ENCODE measurements at regions not wholly inside any gene's neighbourhood (a gene's known extent, or its start where the extent isn't known, plus 50 kb on each side); places are given as distances from the start of the nearest gene placed in this dataset.

- Mint-ChIP-seq H3K27me3 (no peaks in the 10 kb centered on the region), H3K36me3 (no peaks in the 10 kb centered on the region), H3K27ac (no peak overlapping the region), H3K4me3 (no peak overlapping the region), H3K9me3 (peaks cover 0 to 3% of the 10 kb centered on the region in 2 donors), H3K4me1 (no peaks in the 10 kb centered on the region)
- ATAC-seq (replicated peaks), result no peak
- DNase-seq, result no peak
Observed at GRCh38 chr16:60510941-60511340, 1525.3 kb downstream of the CDH8 start.

- H3K36me3 Mint-ChIP-seq, result no peaks in the 10 kb centered on the region
- H3K27ac Mint-ChIP-seq, result no peak overlapping the region
- H3K9me3 Mint-ChIP-seq, result peaks cover 0 to 3% of the 10 kb centered on the region in 2 donors
- H3K4me3 Mint-ChIP-seq, result no peak overlapping the region
- ATAC-seq (replicated peaks), result no peak
- H3K4me1 Mint-ChIP-seq, result no peaks in the 10 kb centered on the region
- no peaks in the 10 kb centered on the region for H3K27me3 Mint-ChIP-seq
- DNase-seq, result no peak
Observed at GRCh38 chr16:60510208-60510607, 1526.0 kb downstream of the CDH8 start.

- no peak overlapping the region for H3K27ac Mint-ChIP-seq
- no peak overlapping the region for H3K4me3 Mint-ChIP-seq
- DNase-seq (no peak), ATAC-seq (replicated peaks) (no peak)
- H3K36me3 Mint-ChIP-seq, result no peaks in the 10 kb centered on the region
- H3K4me1 Mint-ChIP-seq, result no peaks in the 10 kb centered on the region
- no peaks in the 10 kb centered on the region for H3K27me3 Mint-ChIP-seq
- peaks cover 0 to 7% of the 10 kb centered on the region in 2 donors for H3K9me3 Mint-ChIP-seq
Observed at GRCh38 chr16:60491273-60491672, 1545.0 kb downstream of the CDH8 start.

- H3K4me3 Mint-ChIP-seq, result no peak overlapping the region
- no peak for DNase-seq
- H3K9me3 Mint-ChIP-seq, result peaks cover 0 to 7% of the 10 kb centered on the region in 2 donors
- no peak for ATAC-seq (replicated peaks)
- H3K27ac Mint-ChIP-seq, result no peak overlapping the region
- H3K4me1 Mint-ChIP-seq, result no peaks in the 10 kb centered on the region
- no peaks in the 10 kb centered on the region for H3K27me3 Mint-ChIP-seq
- no peaks in the 10 kb centered on the region for H3K36me3 Mint-ChIP-seq
Observed at GRCh38 chr16:60485872-60486489, 1550.3 kb downstream of the CDH8 start.

- Mint-ChIP-seq H3K36me3 (no peaks in the 10 kb centered on the region), H3K9me3 (peaks cover 0 to 6% of the 10 kb centered on the region in 2 donors), H3K4me1 (no peaks in the 10 kb centered on the region), H3K4me3 (no peak overlapping the region), H3K27me3 (no peaks in the 10 kb centered on the region), H3K27ac (no peak overlapping the region)
- DNase-seq (no peak), ATAC-seq (replicated peaks) (no peak)
Observed at GRCh38 chr16:60484901-60485300, 1551.3 kb downstream of the CDH8 start.

GRCh38 chr16:60481591-60481990 lies 1554.6 kb downstream of the CDH8 start:
- no peaks in the 10 kb centered on the region for H3K36me3 Mint-ChIP-seq
- H3K4me3 Mint-ChIP-seq, result no peak overlapping the region
- ATAC-seq (replicated peaks) (no peak), DNase-seq (no peak)
- no peaks in the 10 kb centered on the region for H3K27me3 Mint-ChIP-seq
- H3K4me1 Mint-ChIP-seq, result no peaks in the 10 kb centered on the region
- H3K27ac Mint-ChIP-seq, result no peak overlapping the region
- H3K9me3 Mint-ChIP-seq, result peaks cover 0 to 3% of the 10 kb centered on the region in 2 donors

- Mint-ChIP-seq H3K9me3 (peaks cover 0 to 4% of the 10 kb centered on the region in 2 donors), H3K36me3 (no peaks in the 10 kb centered on the region), H3K4me1 (no peaks in the 10 kb centered on the region), H3K4me3 (no peak overlapping the region), H3K27ac (no peak overlapping the region), H3K27me3 (no peaks in the 10 kb centered on the region)
- no peak for ATAC-seq (replicated peaks)
- no peak for DNase-seq
Observed at GRCh38 chr16:60478810-60479209, 1557.4 kb downstream of the CDH8 start.

- no peaks in the 10 kb centered on the region for H3K4me1 Mint-ChIP-seq
- no peak overlapping the region for H3K4me3 Mint-ChIP-seq
- ATAC-seq (replicated peaks) (no peak), DNase-seq (no peak)
- H3K9me3 Mint-ChIP-seq, result peaks cover 7 to 8% of the 10 kb centered on the region in 2 donors
- no peaks in the 10 kb centered on the region for H3K36me3 Mint-ChIP-seq
- H3K27me3 Mint-ChIP-seq, result no peaks in the 10 kb centered on the region
- H3K27ac Mint-ChIP-seq, result no peak overlapping the region
Observed at GRCh38 chr16:60463986-60464385, 1572.3 kb downstream of the CDH8 start.

GRCh38 chr16:60459463-60459862 lies 1576.8 kb downstream of the CDH8 start:
- Mint-ChIP-seq H3K4me3 (no peak overlapping the region), H3K27me3 (no peaks in the 10 kb centered on the region), H3K27ac (no peak overlapping the region), H3K4me1 (no peaks in the 10 kb centered on the region), H3K9me3 (peaks cover 4 to 5% of the 10 kb centered on the region in 2 donors), H3K36me3 (no peaks in the 10 kb centered on the region)
- ATAC-seq (replicated peaks) (no peak), DNase-seq (no peak)

GRCh38 chr16:60458255-60458654 lies 1578.0 kb downstream of the CDH8 start:
- no peak for DNase-seq
- ATAC-seq (replicated peaks), result no peak
- Mint-ChIP-seq H3K4me1 (no peaks in the 10 kb centered on the region), H3K27ac (no peak overlapping the region), H3K9me3 (peaks cover 5 to 7% of the 10 kb centered on the region in 2 donors), H3K4me3 (no peak overlapping the region), H3K36me3 (no peaks in the 10 kb centered on the region), H3K27me3 (no peaks in the 10 kb centered on the region)

- ATAC-seq (replicated peaks) (no peak), DNase-seq (no peak)
- Mint-ChIP-seq H3K27me3 (no peaks in the 10 kb centered on the region), H3K4me3 (no peak overlapping the region), H3K4me1 (no peaks in the 10 kb centered on the region), H3K9me3 (peaks cover 7 to 9% of the 10 kb centered on the region in 2 donors), H3K27ac (no peak overlapping the region), H3K36me3 (no peaks in the 10 kb centered on the region)
Observed at GRCh38 chr16:60452646-60453045, 1583.6 kb downstream of the CDH8 start.

GRCh38 chr16:60438894-60439293 lies 1597.3 kb downstream of the CDH8 start:
- Mint-ChIP-seq H3K4me1 (no peaks in the 10 kb centered on the region), H3K27me3 (no peaks in the 10 kb centered on the region), H3K4me3 (no peak overlapping the region), H3K36me3 (no peaks in the 10 kb centered on the region), H3K9me3 (peaks cover 0 to 8% of the 10 kb centered on the region in 2 donors), H3K27ac (no peak overlapping the region)
- ATAC-seq (replicated peaks) (no peak), DNase-seq (no peak)

GRCh38 chr16:60432472-60432871 lies 1603.8 kb downstream of the CDH8 start:
- Mint-ChIP-seq H3K27me3 (no peaks in the 10 kb centered on the region), H3K4me1 (no peaks in the 10 kb centered on the region), H3K27ac (no peak overlapping the region), H3K36me3 (no peaks in the 10 kb centered on the region), H3K9me3 (peaks cover 10 to 14% of the 10 kb centered on the region in 2 donors), H3K4me3 (no peak overlapping the region)
- ATAC-seq (replicated peaks) (peak in 1 of 2 donors; percentile 52), DNase-seq (no peak)

GRCh38 chr16:60419859-60420258 lies 1616.4 kb downstream of the CDH8 start:
- Mint-ChIP-seq H3K36me3 (no peaks in the 10 kb centered on the region), H3K4me1 (no peaks in the 10 kb centered on the region), H3K27ac (no peak overlapping the region), H3K27me3 (no peaks in the 10 kb centered on the region), H3K4me3 (no peak overlapping the region), H3K9me3 (peaks cover 7 to 8% of the 10 kb centered on the region in 2 donors)
- no peak for DNase-seq
- no peak for ATAC-seq (replicated peaks)

GRCh38 chr16:60414613-60415012 lies 1621.6 kb downstream of the CDH8 start:
- Mint-ChIP-seq H3K27me3 (no peaks in the 10 kb centered on the region), H3K27ac (no peak overlapping the region), H3K4me1 (no peaks in the 10 kb centered on the region), H3K36me3 (no peaks in the 10 kb centered on the region), H3K9me3 (peaks cover 4 to 8% of the 10 kb centered on the region in 2 donors), H3K4me3 (no peak overlapping the region)
- DNase-seq, result no peak
- no peak for ATAC-seq (replicated peaks)

GRCh38 chr16:60413969-60414368 lies 1622.3 kb downstream of the CDH8 start:
- no peaks in the 10 kb centered on the region for H3K4me1 Mint-ChIP-seq
- no peaks in the 10 kb centered on the region for H3K27me3 Mint-ChIP-seq
- no peak overlapping the region for H3K27ac Mint-ChIP-seq
- H3K9me3 Mint-ChIP-seq, result peaks cover 4 to 8% of the 10 kb centered on the region in 2 donors
- H3K36me3 Mint-ChIP-seq, result no peaks in the 10 kb centered on the region
- ATAC-seq (replicated peaks) (no peak), DNase-seq (no peak)
- no peak overlapping the region for H3K4me3 Mint-ChIP-seq

Data from stimulated activated naive B cell treated with anti-CD40 and anti-IgM and Interleukin-4, amounts not matched to agents 10 μg/mL and 1 μg/mL and 100 μg/mL, for 72 hours (primary cell).